GM12864 (cell line): ENCODE measurements at regions not wholly inside any gene's neighbourhood (a gene's known extent, or its start where the extent isn't known, plus 50 kb on each side); places are given as distances from the start of the nearest gene placed in this dataset.

ENCODE experiments used
- DNase-seq: peaks from one replicate; pipeline ENCODE4 v3.0.0-alpha.2; 2011; ENCODE audit warnings: low read depth
- H3K4me3 ChIP-seq: 2 replicates; pipeline ENCODE4 v1.5.1; 2011; ENCODE audit warnings: mild to moderate bottlenecking, low read depth, low read length, control low read depth
- TF ChIP-seq, protein P1 (sequence below): IDR thresholded peaks from 2 replicates; pipeline ENCODE4 v1.5.1; 2011; ENCODE audit warnings: low read depth, mild to moderate bottlenecking, moderate library complexity, low read length, control low read depth, inconsistent platforms; ENCODE audit errors: missing control alignments

GRCh38 chr2:40955635-40956034 lies 503.7 kb upstream of the SLC8A1 start:
- TF ChIP-seq, protein P1, sequence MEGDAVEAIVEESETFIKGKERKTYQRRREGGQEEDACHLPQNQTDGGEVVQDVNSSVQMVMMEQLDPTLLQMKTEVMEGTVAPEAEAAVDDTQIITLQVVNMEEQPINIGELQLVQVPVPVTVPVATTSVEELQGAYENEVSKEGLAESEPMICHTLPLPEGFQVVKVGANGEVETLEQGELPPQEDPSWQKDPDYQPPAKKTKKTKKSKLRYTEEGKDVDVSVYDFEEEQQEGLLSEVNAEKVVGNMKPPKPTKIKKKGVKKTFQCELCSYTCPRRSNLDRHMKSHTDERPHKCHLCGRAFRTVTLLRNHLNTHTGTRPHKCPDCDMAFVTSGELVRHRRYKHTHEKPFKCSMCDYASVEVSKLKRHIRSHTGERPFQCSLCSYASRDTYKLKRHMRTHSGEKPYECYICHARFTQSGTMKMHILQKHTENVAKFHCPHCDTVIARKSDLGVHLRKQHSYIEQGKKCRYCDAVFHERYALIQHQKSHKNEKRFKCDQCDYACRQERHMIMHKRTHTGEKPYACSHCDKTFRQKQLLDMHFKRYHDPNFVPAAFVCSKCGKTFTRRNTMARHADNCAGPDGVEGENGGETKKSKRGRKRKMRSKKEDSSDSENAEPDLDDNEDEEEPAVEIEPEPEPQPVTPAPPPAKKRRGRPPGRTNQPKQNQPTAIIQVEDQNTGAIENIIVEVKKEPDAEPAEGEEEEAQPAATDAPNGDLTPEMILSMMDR, result no peak
- DNase-seq, result no peak
- H3K4me3 ChIP-seq, result no peak overlapping the region

DNA sequence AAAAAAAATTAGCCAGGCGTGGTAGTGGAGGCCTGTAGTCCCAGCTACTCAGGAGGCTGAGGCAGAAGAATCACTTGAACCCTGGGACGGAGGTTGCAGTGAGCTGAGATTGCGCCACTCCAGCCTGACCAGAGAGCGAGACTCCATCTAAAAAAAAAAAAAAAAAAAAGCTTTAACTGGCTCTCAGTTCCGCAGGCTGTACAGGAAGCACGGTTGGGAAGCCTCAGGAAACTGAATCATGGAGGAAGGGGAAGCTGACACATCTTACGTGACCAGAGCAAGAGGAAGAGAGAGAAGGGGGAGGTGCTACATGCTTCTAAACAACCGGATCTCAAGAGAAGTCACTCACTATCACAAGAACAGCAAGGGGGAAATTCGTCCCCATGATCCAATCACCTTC lies 505.6 kb upstream of the SLC8A1 start:
- TF ChIP-seq, protein P1, result no peak
- no peak overlapping the region for H3K4me3 ChIP-seq
- no peak for DNase-seq

DNA sequence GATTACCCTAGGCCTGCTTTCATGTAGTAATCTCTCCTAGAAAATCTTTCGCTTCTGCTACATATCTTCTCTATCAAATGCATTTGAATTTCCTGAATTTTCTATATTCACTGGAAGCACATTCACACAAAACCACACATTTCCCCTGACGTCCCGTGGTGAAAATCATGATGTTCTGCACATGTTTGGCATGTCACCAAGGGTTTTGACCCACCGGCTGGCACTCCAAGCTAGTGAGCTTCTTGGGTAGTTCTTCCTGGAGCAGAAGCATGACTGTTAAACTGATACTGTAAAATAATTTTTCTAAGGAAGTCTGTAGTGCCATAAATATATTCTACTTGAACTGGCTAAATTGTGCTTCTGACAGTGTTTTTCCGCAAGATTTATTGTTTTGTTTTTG lies 510.1 kb upstream of the SLC8A1 start:
- no peak for DNase-seq
- TF ChIP-seq, protein P1, result no peak
- no peak overlapping the region for H3K4me3 ChIP-seq

DNA sequence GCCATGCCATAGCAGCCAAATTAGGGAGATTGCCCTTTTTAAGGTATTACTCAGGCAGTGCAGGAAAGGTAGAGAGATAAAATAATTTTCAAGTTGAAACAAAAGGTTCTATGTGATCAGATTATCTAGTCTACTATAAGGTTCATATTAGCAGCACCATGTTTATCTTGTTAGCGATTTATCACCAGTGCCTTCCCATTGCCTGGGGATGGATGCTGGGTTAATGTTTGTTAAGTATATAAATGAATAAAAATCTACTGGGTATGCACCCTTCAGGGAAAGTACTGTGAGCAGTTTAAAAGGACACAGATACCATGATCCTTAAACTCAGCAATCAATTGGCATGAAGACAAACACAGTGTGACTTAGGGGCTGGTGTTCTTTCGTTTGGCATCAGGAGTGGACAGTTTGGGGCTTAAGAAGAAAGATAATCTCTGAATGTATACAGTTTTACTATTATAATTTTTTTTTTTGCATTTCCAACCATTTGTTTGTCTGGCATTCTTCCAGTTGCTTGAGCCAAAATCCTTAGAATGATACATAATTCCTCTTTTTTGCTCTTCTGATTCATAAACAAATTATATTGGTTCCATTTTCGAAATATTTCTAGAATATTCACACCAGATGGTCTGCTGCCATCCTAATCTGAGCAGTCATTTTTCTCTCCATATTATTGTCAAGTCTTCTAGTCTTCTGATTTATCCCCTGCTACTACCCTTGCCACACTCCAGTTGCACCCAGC lies 512.8 kb upstream of the SLC8A1 start:
- DNase-seq, result no peak
- H3K4me3 ChIP-seq, result no peak overlapping the region
- TF ChIP-seq, protein P1, result no peak

DNA sequence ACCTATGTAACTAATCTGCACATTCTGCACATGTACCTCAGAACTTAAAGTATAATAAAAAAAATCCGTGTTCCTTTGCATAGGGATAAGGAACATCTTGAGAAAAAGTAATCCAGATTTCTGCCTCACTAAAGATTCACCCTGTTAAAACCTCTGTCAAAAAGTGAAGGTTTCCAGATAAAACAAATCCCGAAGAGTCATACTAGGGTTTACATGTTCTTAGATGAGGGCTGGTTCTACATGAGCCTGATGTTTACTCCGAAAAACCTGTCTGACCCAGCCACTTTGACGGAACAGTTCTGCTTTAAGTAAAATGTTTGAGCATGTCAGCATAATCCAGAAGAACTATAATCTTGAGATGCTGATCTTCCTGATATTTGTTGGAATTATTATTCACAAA lies 515.6 kb upstream of the SLC8A1 start:
- TF ChIP-seq, protein P1, result no peak
- DNase-seq, result no peak
- H3K4me3 ChIP-seq, result no peak overlapping the region

- H3K4me3 ChIP-seq, result no peak overlapping the region
- no peak for DNase-seq
- TF ChIP-seq, protein P1, result no peak
Observed at GRCh38 chr2:40975151-40975550, 523.3 kb upstream of the SLC8A1 start.

DNA sequence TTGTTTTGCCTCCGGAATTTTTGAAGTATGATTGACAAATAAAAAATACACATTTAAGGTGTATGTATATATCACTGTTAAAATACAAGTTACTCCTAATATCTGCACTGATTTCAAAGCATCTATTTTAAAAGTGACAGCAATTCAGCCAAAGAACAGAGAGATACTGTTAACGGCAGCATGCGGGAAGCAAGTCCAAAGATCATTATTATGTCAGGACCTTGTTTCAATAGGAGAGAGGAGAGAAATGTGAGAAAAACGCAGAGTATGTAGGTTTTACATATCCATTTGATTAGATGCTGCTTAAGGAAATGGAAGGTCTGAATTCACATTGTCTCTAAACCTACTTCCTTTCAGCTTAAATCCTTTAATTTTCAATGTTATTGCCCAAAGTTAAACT lies 545.5 kb upstream of the SLC8A1 start:
- TF ChIP-seq, protein P1, result no peak

More for the DNA sequence above, 545.5 kb upstream of the SLC8A1 start:
- H3K4me3 ChIP-seq, result no peak overlapping the region
- DNase-seq, result no peak
